IPS-15b (cell line): ENCODE measurements at regions not wholly inside any gene's neighbourhood (a gene's known extent, or its start where the extent isn't known, plus 50 kb on each side); places are given as distances from the start of the nearest gene placed in this dataset.

Experiments used
- H3K27me3 ChIP-seq: one replicate; pipeline ENCODE4 v1.6.1; 2013; ENCODE audit warnings: low read length; ENCODE audit not compliant: control insufficient read depth, insufficient read depth
- H3K36me3 ChIP-seq: one replicate; pipeline ENCODE4 v1.6.1; 2013; ENCODE audit warnings: low read length; ENCODE audit not compliant: control insufficient read depth, insufficient read depth
- H3K4me1 ChIP-seq: one replicate; pipeline ENCODE4 v1.6.1; 2013; ENCODE audit warnings: mild to moderate bottlenecking, low read length; ENCODE audit not compliant: control insufficient read depth, insufficient read depth
- H3K4me3 ChIP-seq: one replicate; pipeline ENCODE4 v1.5.1; 2013; ENCODE audit warnings: low read depth, low read length
- H3K9ac ChIP-seq: one replicate; pipeline ENCODE4 v1.6.1; 2013; ENCODE audit warnings: low read depth, mild to moderate bottlenecking, low read length
- H3K9me3 ChIP-seq: one replicate; pipeline ENCODE4 v1.6.1; 2013; ENCODE audit warnings: mild to moderate bottlenecking, low read length; ENCODE audit not compliant: control insufficient read depth, insufficient read depth

- H3K9me3 ChIP-seq: no peaks in the 10 kb centered on the region
- H3K36me3 ChIP-seq: no peaks in the 10 kb centered on the region
- no peak overlapping the region for H3K4me3 ChIP-seq
- H3K9ac ChIP-seq: no peak overlapping the region
- no peaks in the 10 kb centered on the region for H3K4me1 ChIP-seq
- H3K27me3 ChIP-seq: no peaks in the 10 kb centered on the region
These were observed 324.3 kb upstream of the MOCS1 start for GRCh38 chr6:40258531-40258930.

DNA sequence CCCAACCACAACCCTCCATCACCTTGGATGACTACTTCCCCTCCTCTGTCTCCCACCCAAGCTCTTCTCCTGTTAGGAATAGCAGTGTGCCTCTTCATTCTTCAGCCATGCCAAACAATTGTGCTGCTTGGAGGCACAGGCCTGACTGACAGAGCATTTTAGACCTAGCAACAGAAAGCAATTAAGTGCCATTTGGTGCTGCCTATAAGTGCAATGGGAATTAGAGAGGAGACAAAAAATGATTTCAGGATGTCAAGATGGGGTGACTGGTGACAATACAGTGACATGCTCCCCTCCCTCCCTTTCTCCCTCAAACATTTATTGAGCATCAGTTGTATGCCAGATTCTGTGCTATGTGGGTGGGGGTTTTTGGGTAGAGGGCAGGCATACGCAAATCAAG is 322.6 kb upstream of the MOCS1 start:
- Histone ChIP-seq H3K4me3 (no peak overlapping the region), H3K9me3 (no peaks in the 10 kb centered on the region), H3K36me3 (no peaks in the 10 kb centered on the region), H3K4me1 (no peaks in the 10 kb centered on the region), H3K9ac (no peak overlapping the region), H3K27me3 (no peaks in the 10 kb centered on the region)

DNA sequence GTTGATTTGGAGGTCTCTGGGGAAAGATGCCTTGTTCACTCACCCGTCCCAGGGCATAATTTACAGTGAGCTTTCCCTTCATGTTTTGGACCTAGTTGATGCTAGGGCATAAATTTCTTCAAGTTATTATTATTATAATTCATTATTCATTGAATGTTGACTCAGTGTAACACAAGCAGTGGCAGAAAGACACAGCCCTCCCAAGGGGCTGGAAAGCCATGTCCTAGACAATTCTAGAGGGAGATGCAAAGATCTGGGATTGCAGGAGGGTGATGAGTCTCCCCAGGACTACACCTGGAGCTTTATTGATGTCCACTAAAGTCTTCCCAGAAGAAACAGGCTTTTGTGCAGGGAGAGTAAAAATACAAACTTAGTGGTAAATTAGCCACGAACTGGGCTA is 322.0 kb upstream of the MOCS1 start:
- Histone ChIP-seq H3K4me3 (no peak overlapping the region), H3K36me3 (no peaks in the 10 kb centered on the region), H3K4me1 (no peaks in the 10 kb centered on the region), H3K9me3 (no peaks in the 10 kb centered on the region), H3K9ac (no peak overlapping the region), H3K27me3 (no peaks in the 10 kb centered on the region)

- no peaks in the 10 kb centered on the region for H3K9me3 ChIP-seq
- H3K4me3 ChIP-seq: no peak overlapping the region
- no peaks in the 10 kb centered on the region for H3K36me3 ChIP-seq
- H3K27me3 ChIP-seq: no peaks in the 10 kb centered on the region
- no peak overlapping the region for H3K9ac ChIP-seq
- H3K4me1 ChIP-seq: no peaks in the 10 kb centered on the region
These were observed 319.2 kb upstream of the MOCS1 start for GRCh38 chr6:40253420-40253819.

DNA sequence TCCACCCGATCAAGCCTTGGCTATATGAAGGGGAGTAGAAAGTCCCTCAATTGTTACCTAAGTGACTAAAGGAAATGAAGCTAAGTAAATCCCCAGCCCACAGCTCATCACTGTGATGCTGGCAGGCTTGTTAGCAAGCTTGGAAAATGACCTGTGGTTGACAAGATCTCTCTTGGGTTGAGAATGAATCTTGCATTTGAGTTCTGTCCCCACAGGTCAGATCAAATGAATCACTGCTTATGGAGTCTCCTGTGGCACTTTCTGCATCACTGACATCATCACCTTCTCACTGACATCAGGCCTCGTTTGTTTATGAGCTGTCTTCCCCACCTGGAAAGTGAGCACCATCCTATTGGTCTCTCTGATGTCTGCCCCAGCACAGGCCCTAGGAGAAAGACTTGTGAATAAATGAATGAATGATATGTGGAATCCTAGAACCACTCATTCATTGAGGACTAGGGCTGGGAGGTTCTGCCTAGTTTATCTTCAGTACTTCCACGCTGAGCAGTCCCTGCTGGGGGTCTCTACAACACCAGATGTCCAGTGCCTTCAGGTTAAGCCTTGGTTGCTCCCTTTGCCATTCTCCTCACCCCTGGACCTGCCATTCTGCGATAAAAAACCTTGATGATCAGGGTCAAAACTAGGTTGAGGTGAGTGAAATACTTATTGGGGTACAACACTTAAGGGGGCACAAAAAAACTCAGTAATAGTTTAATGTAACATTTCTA is 318.4 kb upstream of the MOCS1 start:
- no peak overlapping the region for H3K4me3 ChIP-seq
- H3K9me3 ChIP-seq: no peaks in the 10 kb centered on the region
- no peak overlapping the region for H3K9ac ChIP-seq

GRCh38 chr6:40251637-40252300 is 317.5 kb upstream of the MOCS1 start:
- H3K9me3 ChIP-seq: no peaks in the 10 kb centered on the region

More for the DNA sequence above, 318.4 kb upstream of the MOCS1 start:
- no peaks in the 10 kb centered on the region for H3K27me3 ChIP-seq
- H3K36me3 ChIP-seq: no peaks in the 10 kb centered on the region
- H3K4me1 ChIP-seq: no peaks in the 10 kb centered on the region

DNA sequence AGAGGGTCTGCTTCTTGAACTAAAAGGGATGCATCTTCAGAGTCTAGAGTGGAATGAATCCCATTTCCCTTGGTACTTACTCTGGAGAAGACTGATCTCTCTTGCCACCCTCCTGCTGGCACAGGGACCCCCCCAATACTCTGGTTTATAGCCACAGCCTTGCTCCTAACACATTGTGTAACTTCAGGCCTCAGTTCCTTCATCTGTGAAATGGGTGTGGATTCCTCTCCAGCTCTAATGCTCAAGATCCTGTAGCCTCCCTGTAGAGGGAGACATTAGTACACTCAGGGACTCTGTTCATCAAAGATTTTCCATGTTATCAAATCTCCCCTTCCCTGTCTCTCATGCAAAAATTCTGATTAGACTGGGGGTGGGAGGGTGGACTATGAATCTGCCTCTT is 315.7 kb upstream of the MOCS1 start:
- Histone ChIP-seq H3K36me3 (no peaks in the 10 kb centered on the region), H3K4me3 (no peak overlapping the region), H3K27me3 (no peaks in the 10 kb centered on the region), H3K9ac (no peak overlapping the region), H3K9me3 (no peaks in the 10 kb centered on the region), H3K4me1 (no peaks in the 10 kb centered on the region)

More at GRCh38 chr6:40251637-40252300, 317.5 kb upstream of the MOCS1 start:
- no peaks in the 10 kb centered on the region for H3K4me1 ChIP-seq
- no peak overlapping the region for H3K9ac ChIP-seq
- no peak overlapping the region for H3K4me3 ChIP-seq
- H3K36me3 ChIP-seq: no peaks in the 10 kb centered on the region
- no peaks in the 10 kb centered on the region for H3K27me3 ChIP-seq

DNA sequence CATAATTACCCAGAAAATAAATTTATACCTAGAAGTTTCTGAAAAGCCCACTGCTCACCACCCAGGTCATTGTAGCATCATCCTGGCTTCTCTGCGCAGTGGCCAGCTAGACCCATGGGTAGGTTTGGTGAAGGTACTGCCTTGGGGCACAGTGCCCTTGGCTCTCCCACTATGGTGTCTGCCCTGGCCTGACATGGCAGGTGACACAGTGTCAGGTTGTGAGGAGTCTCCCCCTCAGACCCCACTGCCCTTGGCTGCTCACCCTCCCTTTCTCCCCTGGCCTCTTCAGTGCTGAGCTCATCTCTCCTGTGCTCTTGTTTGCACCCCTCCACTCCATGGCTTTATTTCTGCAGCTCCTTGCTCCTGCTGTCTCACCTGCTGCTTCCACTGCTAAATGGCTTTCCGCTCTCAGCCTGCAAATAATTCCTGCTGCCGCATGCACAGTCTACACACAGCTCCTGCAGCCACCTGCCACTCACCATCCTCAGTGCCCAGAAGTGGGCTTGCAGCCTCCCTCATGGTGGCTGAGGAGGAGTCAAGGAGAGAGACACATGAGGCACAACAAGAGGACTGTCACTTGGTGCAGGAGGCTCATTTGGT is 313.4 kb upstream of the MOCS1 start:
- H3K4me3 ChIP-seq: no peak overlapping the region
- H3K9me3 ChIP-seq: no peaks in the 10 kb centered on the region
- no peaks in the 10 kb centered on the region for H3K36me3 ChIP-seq
- no peak overlapping the region for H3K9ac ChIP-seq
- H3K27me3 ChIP-seq: no peaks in the 10 kb centered on the region
- H3K4me1 ChIP-seq: no peaks in the 10 kb centered on the region

GRCh38 chr6:40244699-40245098 is 310.4 kb upstream of the MOCS1 start:
- no peak overlapping the region for H3K9ac ChIP-seq
- no peaks in the 10 kb centered on the region for H3K9me3 ChIP-seq
- H3K27me3 ChIP-seq: no peaks in the 10 kb centered on the region
- H3K36me3 ChIP-seq: no peaks in the 10 kb centered on the region
- H3K4me1 ChIP-seq: no peaks in the 10 kb centered on the region
- H3K4me3 ChIP-seq: no peak overlapping the region

GRCh38 chr6:40232698-40233097 is 298.4 kb upstream of the MOCS1 start:
- Histone ChIP-seq H3K4me1 (no peaks in the 10 kb centered on the region), H3K9me3 (no peaks in the 10 kb centered on the region), H3K9ac (no peak overlapping the region), H3K27me3 (no peaks in the 10 kb centered on the region), H3K4me3 (no peak overlapping the region), H3K36me3 (no peaks in the 10 kb centered on the region)

- Histone ChIP-seq H3K9ac (no peak overlapping the region), H3K36me3 (no peaks in the 10 kb centered on the region), H3K9me3 (no peaks in the 10 kb centered on the region), H3K27me3 (no peaks in the 10 kb centered on the region), H3K4me3 (no peak overlapping the region), H3K4me1 (peaks cover 2% of the 10 kb centered on the region)
These were observed 293.5 kb upstream of the MOCS1 start for GRCh38 chr6:40227735-40228134.

DNA sequence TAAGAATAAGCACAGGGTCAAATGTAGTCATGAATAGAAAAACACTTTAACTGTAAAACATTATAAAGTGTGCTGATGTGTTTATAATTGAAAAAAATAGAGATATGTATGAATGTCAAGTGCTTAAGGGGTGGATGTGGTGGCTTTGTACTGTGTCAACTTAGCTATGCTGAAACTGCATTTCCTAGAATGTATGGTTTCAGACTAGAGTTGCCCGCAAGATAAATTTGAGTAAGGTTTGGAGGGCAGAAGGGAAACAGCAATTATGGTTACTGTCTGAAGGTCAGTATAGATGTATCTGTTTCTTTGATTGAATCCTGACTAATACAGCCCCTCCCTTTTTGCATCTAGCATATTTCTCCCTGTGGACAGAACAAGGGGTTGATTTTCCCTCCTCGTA is 288.1 kb upstream of the MOCS1 start:
- no peak overlapping the region for H3K4me3 ChIP-seq
- peaks cover under 1% of the 10 kb centered on the region for H3K4me1 ChIP-seq
- no peaks in the 10 kb centered on the region for H3K9me3 ChIP-seq
- H3K27me3 ChIP-seq: no peaks in the 10 kb centered on the region
- no peaks in the 10 kb centered on the region for H3K36me3 ChIP-seq
- H3K9ac ChIP-seq: no peak overlapping the region
